ENCODE measurements at regions not wholly inside any gene's neighbourhood (a gene's known extent, or its start where the extent isn't known, plus 50 kb on each side); places are given as distances from the start of the nearest gene placed in this dataset.
A peak's percentile ranks its signal among the peaks of the same experiment; 100 is the strongest.
"Not testable (repeated sequence)": the region's sequence is repeated elsewhere in the genome, so short reads cannot be mapped to it uniquely, and the experiment has no call there.

- DNase-seq = no peak
- ATAC-seq = no peak
- intact Hi-C loops (cut with micrococcal nuclease) = no loop called here
These were observed 253.8 kb downstream of the BCAT1 start for GRCh38 chr12:24695103-24695502.

- DNase-seq (no peak), ATAC-seq (no peak)
- intact Hi-C loops (cut with micrococcal nuclease) = no loop called here
These were observed 260.3 kb downstream of the BCAT1 start for GRCh38 chr12:24688601-24689000.

- DNase-seq = no peak
- intact Hi-C loops (cut with micrococcal nuclease) = no loop called here
- ATAC-seq = no peak
These were observed 267.3 kb downstream of the BCAT1 start for GRCh38 chr12:24681570-24681969.

GRCh38 chr12:24679126-24679525 is 269.8 kb downstream of the BCAT1 start:
- ATAC-seq (no peak), DNase-seq (no peak)
- intact Hi-C loops (cut with micrococcal nuclease) = no loop called here

- intact Hi-C loops (cut with micrococcal nuclease) = no loop called here
- DNase-seq = no peak
- ATAC-seq = no peak
These were observed 270.5 kb downstream of the BCAT1 start for GRCh38 chr12:24678436-24678835.

GRCh38 chr12:24668563-24668962 is 280.3 kb downstream of the BCAT1 start:
- ATAC-seq = no peak
- intact Hi-C loops (cut with micrococcal nuclease) = no loop called here
- no peak for DNase-seq

GRCh38 chr12:24664161-24664880 is 284.6 kb downstream of the BCAT1 start:
- DNase-seq (no peak), ATAC-seq (no peak)
- intact Hi-C loops (cut with micrococcal nuclease) = no loop called here

GRCh38 chr12:24661657-24662096 is 287.2 kb downstream of the BCAT1 start:
- peak; percentile 40 for DNase-seq
- intact Hi-C loops (cut with micrococcal nuclease) = no loop called here
- peak; percentile 49 for ATAC-seq

- ATAC-seq = no peak
- intact Hi-C loops (cut with micrococcal nuclease) = no loop called here
- no peak for DNase-seq
These were observed 289.9 kb downstream of the BCAT1 start for GRCh38 chr12:24659016-24659415.

GRCh38 chr12:24654344-24654743 is 294.6 kb downstream of the BCAT1 start:
- ATAC-seq; DNase-seq; intact Hi-C loops (cut with micrococcal nuclease): not testable (repeated sequence)

- ATAC-seq (no peak), DNase-seq (no peak)
- intact Hi-C loops (cut with micrococcal nuclease) = no loop called here
These were observed 299.3 kb downstream of the BCAT1 start for GRCh38 chr12:24649634-24650033.

- intact Hi-C loops (cut with micrococcal nuclease) = no loop called here
- ATAC-seq (no peak), DNase-seq (no peak)
These were observed 299.7 kb downstream of the BCAT1 start for GRCh38 chr12:24649209-24649608.

GRCh38 chr12:24645254-24645653 is 303.6 kb downstream of the BCAT1 start:
- intact Hi-C loops (cut with micrococcal nuclease) = no loop called here

GRCh38 chr12:24643120-24644119 is 305.5 kb downstream of the BCAT1 start:
- DNase-seq = no peak
- intact Hi-C loops (cut with micrococcal nuclease) = no loop called here
- no peak for ATAC-seq

More at GRCh38 chr12:24645254-24645653, 303.6 kb downstream of the BCAT1 start:
- DNase-seq (no peak), ATAC-seq (no peak)

- DNase-seq (no peak), ATAC-seq (no peak)
- intact Hi-C loops (cut with micrococcal nuclease) = no loop called here
These were observed 309.3 kb downstream of the BCAT1 start for GRCh38 chr12:24639641-24640040.

GRCh38 chr12:24632466-24632865 is 316.4 kb downstream of the BCAT1 start:
- ATAC-seq = no peak
- intact Hi-C loops (cut with micrococcal nuclease) = no loop called here
- no peak for DNase-seq

GRCh38 chr12:24631676-24632426 is 317.1 kb downstream of the BCAT1 start:
- intact Hi-C loops (cut with micrococcal nuclease) = no loop called here
- no peak for ATAC-seq

GRCh38 chr12:24630856-24631255 is 318.0 kb downstream of the BCAT1 start:
- intact Hi-C loops (cut with micrococcal nuclease) = no loop called here
- DNase-seq = no peak
- ATAC-seq = no peak

More at GRCh38 chr12:24631676-24632426, 317.1 kb downstream of the BCAT1 start:
- no peak for DNase-seq

- intact Hi-C loops (cut with micrococcal nuclease) = no loop called here
- no peak for ATAC-seq
- no peak for DNase-seq
These were observed 318.5 kb downstream of the BCAT1 start for GRCh38 chr12:24630446-24630845.

Measured in left ventricle myocardium superior (tissue), 1 donor.